Stimulated activated CD4-positive, alpha-beta T cell treated with anti-CD3 and anti-CD28 coated beads, Interleukin-4, amount 100 ng/mL, for 24 hours (primary cell): ENCODE measurements at regions not wholly inside any gene's neighbourhood (a gene's known extent, or its start where the extent isn't known, plus 50 kb on each side); places are given as distances from the start of the nearest gene placed in this dataset.
A peak's percentile ranks its signal among the peaks of the same experiment; 100 is the strongest.

Experiments
- DNase-seq: peaks from one replicate; pipeline ENCODE4 v3.0.0-alpha.2; 2020

- DNase-seq, result no peak
These were observed 248.0 kb upstream of the PRDM1 start for GRCh38 chr6:105838171-105838570.

DNA sequence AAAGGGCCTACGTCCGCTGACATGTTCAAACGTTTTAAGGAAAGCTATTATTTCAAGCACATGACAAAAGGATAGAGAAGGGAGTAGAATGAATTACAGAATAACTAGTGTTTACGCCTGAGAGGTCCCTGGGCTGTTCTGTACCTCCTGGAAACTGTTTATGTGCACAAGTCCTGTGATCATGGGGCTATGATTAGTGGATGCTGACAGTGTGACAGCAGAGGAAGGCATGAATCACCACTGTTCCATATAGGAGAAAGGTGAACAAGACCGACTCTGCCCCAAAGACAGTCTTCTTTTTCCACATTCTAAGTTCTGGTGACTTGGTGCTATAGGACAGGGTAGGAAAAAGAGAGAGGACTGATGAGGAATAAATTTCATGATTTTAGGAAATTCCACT lies 249.2 kb upstream of the PRDM1 start:
- DNase-seq, result no peak

DNA sequence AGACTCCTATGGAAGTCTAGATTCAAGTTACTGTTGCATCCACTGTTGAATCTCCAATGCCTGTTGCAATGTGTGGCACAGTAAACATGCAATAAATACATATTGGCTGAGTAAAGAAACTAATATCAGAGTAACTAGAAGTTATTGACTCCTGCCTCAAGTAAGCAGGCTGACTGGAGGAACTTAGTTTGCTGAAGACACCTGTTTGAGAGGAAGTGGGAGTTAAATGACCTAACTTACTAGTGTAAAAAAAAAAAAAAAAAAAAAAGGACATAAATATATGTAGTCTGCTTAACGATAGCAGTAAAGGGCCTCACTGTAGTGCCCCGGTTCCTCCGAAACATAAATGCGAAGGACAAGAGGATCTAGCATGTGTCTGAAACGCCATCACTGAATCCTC lies 249.8 kb upstream of the PRDM1 start:
- DNase-seq, result no peak

DNA sequence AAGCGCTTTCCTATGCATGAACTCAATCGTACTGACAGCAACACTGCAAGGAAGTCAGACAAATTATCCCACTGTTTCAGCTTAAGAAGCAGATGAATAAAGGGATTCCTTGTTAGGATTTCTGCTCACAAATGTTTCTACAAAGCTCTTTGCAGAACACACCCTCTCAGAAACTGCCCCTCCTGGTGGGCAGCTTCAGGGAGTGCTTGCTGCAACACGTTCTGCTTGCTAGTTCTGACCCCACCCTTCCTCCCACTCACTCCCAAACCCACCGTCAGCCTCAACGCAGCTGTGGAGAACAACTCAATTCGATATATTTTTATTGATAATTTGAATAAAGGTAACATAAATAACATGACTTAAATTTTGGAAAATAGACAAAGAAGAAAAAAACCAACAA lies 250.8 kb upstream of the PRDM1 start:
- no peak for DNase-seq

DNA sequence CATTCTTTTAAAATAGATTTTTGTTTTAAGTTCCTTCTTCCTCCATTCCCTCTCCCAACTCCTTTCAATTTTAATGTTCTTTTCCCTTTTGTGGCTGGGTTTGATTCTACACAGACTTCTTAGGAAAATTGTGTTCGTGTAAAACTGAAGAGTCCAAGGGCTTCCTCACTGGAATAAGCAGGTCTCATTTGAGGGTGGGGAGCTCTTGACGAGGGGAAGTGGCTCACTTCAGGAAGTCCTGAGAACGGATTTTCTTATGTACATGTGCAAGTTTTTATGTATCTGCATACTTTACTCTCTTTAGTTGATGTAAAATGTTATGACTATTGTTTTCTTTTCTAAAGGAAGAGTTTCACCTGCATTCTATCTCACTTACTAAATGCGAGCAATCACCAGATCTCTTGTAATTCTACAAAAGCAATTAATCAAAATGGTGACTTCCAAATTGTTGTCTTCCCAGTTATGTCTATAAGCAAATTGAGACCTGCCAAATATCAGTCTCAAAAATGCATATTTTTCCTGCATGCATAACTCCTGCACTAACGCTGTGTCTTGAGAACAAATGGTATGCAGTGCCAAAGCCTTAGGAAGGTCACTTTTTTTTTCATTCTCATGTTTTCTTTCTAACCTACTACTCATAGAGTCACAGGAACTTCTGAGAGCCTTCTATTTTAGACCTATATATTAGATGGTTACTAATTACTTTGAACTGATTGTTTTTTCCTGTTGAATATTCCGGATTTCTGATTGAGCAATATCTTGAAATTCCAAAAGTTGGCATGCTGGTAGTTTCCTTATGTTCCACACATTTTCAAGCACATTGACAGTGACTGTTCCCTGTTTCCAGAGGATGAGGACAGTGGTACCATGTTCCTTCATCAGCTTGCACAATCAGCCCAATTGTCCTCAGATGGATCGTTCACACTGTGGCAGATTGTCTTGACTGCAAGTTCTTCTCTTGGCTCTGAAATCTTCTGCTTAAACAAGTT lies 251.9 kb upstream of the PRDM1 start:
- no peak for DNase-seq

- no peak for DNase-seq
These were observed 253.8 kb upstream of the PRDM1 start for GRCh38 chr6:105832313-105832761.

- DNase-seq, result no peak
These were observed 254.6 kb upstream of the PRDM1 start for GRCh38 chr6:105831311-105832097.

DNA sequence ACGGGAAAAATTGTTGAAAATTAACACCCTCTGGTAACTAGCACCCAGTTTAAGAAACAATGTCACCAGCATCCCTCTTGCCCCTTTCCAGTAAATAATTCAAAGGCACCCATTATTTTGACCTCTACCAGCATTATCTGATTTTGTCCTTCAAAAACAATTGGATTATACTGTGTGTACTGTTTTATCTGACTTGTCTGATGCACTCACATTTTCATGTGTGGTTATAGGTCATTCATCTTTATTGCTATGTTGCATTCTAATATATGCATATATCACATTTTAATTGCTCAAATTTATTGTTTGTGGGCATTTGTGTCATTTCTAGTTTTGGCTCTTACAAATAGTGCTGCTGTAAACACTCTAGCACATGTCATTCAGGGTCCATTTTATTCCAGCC lies 260.9 kb upstream of the PRDM1 start:
- DNase-seq, result no peak

DNA sequence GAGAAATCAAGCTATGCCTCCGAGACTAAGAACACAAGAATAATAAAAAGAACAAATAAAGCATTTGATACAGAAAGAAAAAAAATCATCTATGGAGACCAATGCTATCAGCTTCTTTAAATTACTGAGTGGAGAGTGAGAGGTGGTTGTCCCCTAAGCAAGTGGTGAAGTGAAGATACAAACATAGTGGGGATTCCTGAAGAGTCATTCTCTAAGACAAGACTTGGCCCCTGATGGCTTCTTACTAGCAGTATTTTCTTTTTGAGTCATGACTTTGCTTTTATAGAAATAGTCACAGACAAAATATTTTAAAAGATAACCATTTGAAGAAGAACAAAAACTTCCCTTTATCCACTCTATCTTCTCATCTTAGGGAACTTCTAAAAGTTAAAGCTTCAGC lies 261.4 kb upstream of the PRDM1 start:
- no peak for DNase-seq

- DNase-seq, result no peak
These were observed 264.4 kb upstream of the PRDM1 start for GRCh38 chr6:105821777-105822176.

DNA sequence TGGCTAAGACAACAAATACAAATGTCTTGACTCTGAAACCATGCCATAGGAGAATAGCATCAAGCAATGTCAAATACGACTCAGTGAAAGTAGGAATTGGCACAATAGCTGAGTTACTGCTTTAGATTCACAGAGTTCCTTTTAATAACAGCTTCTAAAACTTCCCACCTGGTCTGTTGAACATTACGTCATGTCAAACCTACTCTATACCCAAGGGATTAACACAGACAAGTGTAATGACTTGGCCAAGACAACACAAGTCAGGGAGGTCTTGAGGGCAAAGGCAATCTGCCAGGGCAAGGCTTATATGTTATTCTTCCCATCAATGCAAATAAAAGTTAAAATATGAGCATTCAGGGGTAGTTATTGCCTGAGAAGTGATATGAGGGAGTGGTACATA lies 265.1 kb upstream of the PRDM1 start:
- DNase-seq, result no peak

DNA sequence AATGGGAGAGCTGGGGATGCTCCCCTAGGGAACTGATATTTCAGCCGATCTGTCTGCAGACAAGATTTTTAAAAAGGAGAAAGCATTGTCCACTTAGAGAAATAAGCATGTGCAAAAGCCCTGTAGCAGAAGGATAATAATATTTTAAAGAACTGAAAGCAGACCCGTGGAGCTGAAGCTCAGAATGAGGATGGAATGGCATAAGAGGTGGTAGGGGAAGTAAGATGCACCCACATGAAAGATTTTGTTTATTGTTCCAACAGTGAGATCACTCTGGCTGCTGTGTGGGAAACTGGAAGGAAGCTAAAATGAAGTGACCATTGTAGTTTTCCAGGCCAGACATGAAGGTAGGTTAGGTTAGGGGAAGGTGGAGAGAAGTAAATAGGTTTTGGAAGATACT lies 266.4 kb upstream of the PRDM1 start:
- DNase-seq, result no peak

- no peak for DNase-seq
These were observed 267.6 kb upstream of the PRDM1 start for GRCh38 chr6:105818505-105818904.

DNA sequence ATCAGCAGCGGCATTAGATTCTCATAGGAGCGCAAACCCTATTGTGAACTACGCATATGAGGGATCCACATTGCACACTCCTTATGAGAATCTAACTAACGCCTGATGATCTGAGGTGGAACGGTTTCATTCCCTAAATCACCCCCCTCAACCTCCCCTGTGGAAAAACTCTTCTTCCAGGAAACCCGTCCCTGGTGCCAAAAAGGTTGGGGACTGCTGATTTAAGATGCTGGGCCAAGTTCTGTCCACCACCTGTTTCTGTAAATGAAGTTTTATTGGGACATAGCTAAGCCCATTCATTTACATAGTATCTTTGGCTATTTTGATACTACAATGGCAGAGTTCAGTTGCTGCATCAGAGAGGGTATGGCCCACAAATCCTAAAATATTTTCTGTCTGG lies 268.2 kb upstream of the PRDM1 start:
- DNase-seq, result no peak

DNA sequence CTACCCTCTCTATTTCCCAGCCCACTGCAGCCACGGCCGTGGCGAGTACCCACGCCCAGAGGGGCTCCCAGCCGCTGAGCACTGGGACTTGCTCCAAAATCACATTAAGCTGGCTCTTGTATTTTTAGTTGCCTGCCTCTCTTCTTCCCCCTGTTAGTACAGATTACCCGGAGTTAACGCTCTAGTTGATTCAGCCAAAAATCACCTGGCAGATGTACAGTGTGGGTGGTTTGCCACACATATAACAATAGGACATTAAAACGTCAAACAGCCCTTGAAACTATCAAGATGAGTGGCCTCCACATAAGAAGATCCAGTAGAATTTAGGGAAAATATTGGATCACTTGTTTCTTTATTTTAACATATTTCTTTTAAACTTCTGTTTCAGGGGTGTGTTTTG lies 268.8 kb upstream of the PRDM1 start:
- DNase-seq, result no peak

DNA sequence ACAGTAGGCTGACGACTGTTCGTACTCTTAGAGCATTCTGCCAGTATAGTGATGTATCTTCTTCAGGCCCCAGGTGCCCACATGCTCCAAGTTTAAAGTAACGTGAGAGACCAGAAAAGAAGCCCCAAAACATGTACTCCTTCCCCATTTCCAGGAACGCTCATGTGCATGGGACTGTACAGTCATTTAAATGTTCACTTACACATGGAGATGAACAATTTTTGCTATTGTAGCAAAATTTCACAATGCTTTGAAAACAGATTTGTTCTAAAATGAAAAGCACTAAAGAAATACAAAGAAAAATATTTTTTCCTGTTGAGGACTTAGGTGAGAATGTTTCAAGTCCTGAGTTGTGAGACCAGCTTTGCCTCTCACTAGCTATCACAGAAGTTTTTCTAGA lies 269.3 kb upstream of the PRDM1 start:
- DNase-seq, result no peak

DNA sequence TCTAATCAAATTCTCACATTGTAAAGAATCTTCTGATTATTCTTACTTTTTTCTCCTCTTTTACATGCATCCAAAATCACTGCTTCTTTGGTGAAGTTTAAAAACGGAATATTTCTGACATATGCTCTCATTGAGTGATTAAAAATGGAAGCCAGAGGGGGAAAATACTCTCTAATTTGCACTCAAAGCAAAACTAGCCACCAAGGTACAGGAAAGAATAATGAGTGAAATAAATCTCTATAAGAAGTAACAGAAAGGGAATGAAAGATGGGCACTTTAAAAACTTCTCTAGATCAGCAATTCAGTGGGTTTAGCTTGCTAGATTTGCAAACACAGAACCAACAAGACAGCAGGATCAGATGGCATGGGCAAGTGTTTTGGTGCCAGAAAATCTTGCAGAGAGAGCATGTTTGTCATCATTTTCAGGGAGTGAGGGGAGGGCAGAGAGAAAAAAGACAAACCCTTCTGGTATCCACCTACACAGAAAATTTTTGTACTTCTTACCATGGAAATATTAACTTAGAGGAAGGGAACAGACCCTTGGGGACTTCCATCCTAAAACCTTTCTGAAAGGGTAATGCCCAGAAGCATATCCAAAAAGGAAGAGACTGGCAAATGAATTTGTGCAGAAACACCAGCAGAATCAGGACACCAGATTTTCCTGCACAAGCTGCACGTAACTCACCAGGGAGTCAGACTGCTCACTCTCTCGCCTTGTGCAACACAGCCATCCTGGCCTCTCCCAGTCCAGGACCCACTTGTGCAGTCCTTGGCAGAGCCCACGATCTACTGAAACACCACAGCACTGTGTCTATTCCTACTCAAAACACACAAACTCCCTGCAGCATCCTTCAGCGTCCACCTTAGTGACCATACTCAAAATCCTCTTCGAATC lies 270.2 kb upstream of the PRDM1 start:
- no peak for DNase-seq

- no peak for DNase-seq
These were observed 271.2 kb upstream of the PRDM1 start for GRCh38 chr6:105814745-105815536.

DNA sequence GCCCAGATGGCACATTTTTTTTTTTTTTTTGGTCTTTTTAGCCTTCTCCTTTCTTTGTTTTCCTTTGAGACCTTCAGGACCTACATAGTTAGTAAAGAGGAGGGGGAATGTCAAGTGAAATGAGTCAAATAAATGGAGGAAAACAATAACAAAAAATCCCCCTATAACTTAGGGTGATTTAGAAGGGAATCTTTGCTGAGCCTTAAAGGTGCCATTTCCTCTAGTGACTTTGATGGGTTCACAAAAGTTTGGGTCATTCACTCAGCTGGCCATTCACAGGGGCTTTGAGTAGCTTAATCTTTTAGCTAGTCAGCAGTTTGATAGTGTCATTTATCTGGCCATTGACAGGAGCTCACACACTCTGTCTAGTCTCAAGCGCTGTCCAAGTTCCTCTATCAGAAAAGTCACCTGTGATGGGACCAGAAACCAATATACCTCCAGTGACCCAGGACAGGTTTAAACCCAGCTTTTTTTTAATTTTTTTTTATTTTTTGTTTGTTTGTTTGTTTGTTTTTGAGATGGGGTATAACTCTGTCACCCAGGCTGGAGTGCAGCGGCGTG lies 275.1 kb upstream of the PRDM1 start:
- no peak for DNase-seq

GRCh38 chr6:105810105-105810921 lies 275.8 kb upstream of the PRDM1 start:
- peak; percentile 66 for DNase-seq

DNA sequence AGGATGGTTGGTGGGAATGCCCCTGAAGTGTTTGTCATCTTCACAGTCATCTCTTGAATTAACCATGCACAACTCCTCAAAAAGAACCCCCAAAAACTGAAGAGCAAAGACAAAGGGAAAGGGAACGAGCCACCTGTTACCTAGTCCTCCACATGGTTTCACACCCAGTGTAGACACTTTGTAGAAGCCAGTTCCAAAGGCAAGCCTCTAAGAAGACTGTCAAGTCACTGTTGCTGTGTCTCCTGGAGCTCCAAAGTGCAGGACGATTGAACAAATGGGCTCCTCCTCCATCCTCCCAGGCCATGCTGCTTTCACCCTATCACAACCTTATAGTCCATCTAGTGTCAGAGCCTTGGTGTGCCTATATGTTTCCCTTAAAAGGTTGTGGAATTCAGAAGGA lies 277.6 kb upstream of the PRDM1 start:
- no peak for DNase-seq
